ENCODE measurements at regions not wholly inside any gene's neighbourhood (a gene's known extent, or its start where the extent isn't known, plus 50 kb on each side); places are given as distances from the start of the nearest gene placed in this dataset.

GRCh38 chr6:163695414-163695864, 280.9 kb downstream of the QKI start:
- no peak for DNase-seq
- Histone ChIP-seq H3K4me3 (ENCODE audit: low read length) (no peak overlapping the region), H3K4me1 (ENCODE audit: low read length) (no peaks in the 10 kb centered on the region), H4K20me1 (ENCODE audit: insufficient read depth, low read length) (no peaks in the 10 kb centered on the region), H3K79me2 (ENCODE audit: low read length) (no peaks in the 10 kb centered on the region), H3K9ac (ENCODE audit: low read length) (no peak overlapping the region), H3K9me3 (replicated peaks; ENCODE audit: insufficient read depth, low read length) (no peaks in the 10 kb centered on the region), H3K27ac (ENCODE audit: low read length) (no peak overlapping the region), H3F3A (ENCODE audit: insufficient read depth, low read length) (no peaks in the 10 kb centered on the region), H3K27me3 (replicated peaks; ENCODE audit: insufficient read depth, low read length) (no peaks in the 10 kb centered on the region), H3K9me2 (replicated peaks; ENCODE audit: insufficient read depth, low read length) (no peaks in the 10 kb centered on the region), H3K36me3 (replicated peaks; ENCODE audit: insufficient read depth, low read length) (no peaks in the 10 kb centered on the region), H3K4me2 (ENCODE audit: low read depth, low read length) (no peak overlapping the region), H2AFZ (ENCODE audit: low read length) (no peak overlapping the region)
- TF ChIP-seq CTCF (IDR thresholded peaks at IDR 0.05; ENCODE audit: low read length) (no peak), EZH2phosphoT487 (IDR thresholded peaks at IDR 0.05; ENCODE audit: low read length) (no peak), EZH2 (optimal IDR thresholded peaks at IDR 0.05; ENCODE audit: low read depth, low read length) (no peak)

GRCh38 chr6:163694988-163695398, 280.5 kb downstream of the QKI start:
- Histone ChIP-seq H3K9me3 (replicated peaks; ENCODE audit: insufficient read depth, low read length) (no peaks in the 10 kb centered on the region), H3K79me2 (ENCODE audit: low read length) (no peaks in the 10 kb centered on the region), H3K27me3 (replicated peaks; ENCODE audit: insufficient read depth, low read length) (no peaks in the 10 kb centered on the region), H3K27ac (ENCODE audit: low read length) (no peak overlapping the region), H3F3A (ENCODE audit: insufficient read depth, low read length) (no peaks in the 10 kb centered on the region), H2AFZ (ENCODE audit: low read length) (no peak overlapping the region), H3K36me3 (replicated peaks; ENCODE audit: insufficient read depth, low read length) (no peaks in the 10 kb centered on the region), H3K4me2 (ENCODE audit: low read depth, low read length) (no peak overlapping the region), H3K9ac (ENCODE audit: low read length) (no peak overlapping the region), H3K4me3 (ENCODE audit: low read length) (no peak overlapping the region), H4K20me1 (ENCODE audit: insufficient read depth, low read length) (no peaks in the 10 kb centered on the region), H3K9me2 (replicated peaks; ENCODE audit: insufficient read depth, low read length) (no peaks in the 10 kb centered on the region), H3K4me1 (ENCODE audit: low read length) (no peaks in the 10 kb centered on the region)
- DNase-seq, result no peak
- no peak for TF ChIP-seq EZH2 (optimal IDR thresholded peaks at IDR 0.05; ENCODE audit: low read depth, low read length)
- no peak for TF ChIP-seq EZH2phosphoT487 (IDR thresholded peaks at IDR 0.05; ENCODE audit: low read length)

- TF ChIP-seq EZH2phosphoT487 (IDR thresholded peaks at IDR 0.05; ENCODE audit: low read length) (no peak), EZH2 (optimal IDR thresholded peaks at IDR 0.05; ENCODE audit: low read depth, low read length) (no peak), CTCF (IDR thresholded peaks at IDR 0.05; ENCODE audit: low read length) (no peak)
- Histone ChIP-seq H3K79me2 (ENCODE audit: low read length) (no peaks in the 10 kb centered on the region), H3K4me1 (ENCODE audit: low read length) (no peaks in the 10 kb centered on the region), H3K4me2 (ENCODE audit: low read depth, low read length) (no peak overlapping the region), H3K9ac (ENCODE audit: low read length) (no peak overlapping the region), H4K20me1 (ENCODE audit: insufficient read depth, low read length) (no peaks in the 10 kb centered on the region), H3K36me3 (replicated peaks; ENCODE audit: insufficient read depth, low read length) (no peaks in the 10 kb centered on the region), H3F3A (ENCODE audit: insufficient read depth, low read length) (no peaks in the 10 kb centered on the region), H3K9me3 (replicated peaks; ENCODE audit: insufficient read depth, low read length) (no peaks in the 10 kb centered on the region), H3K27ac (ENCODE audit: low read length) (no peak overlapping the region), H3K4me3 (ENCODE audit: low read length) (no peak overlapping the region), H3K27me3 (replicated peaks; ENCODE audit: insufficient read depth, low read length) (no peaks in the 10 kb centered on the region), H2AFZ (ENCODE audit: low read length) (no peak overlapping the region), H3K9me2 (replicated peaks; ENCODE audit: insufficient read depth, low read length) (no peaks in the 10 kb centered on the region)
- no peak for DNase-seq
These were observed 279.6 kb downstream of the QKI start for GRCh38 chr6:163694072-163694471.

GRCh38 chr6:163691049-163691448, 276.5 kb downstream of the QKI start:
- no peak for DNase-seq
- no peak overlapping the region for H3K27ac ChIP-seq (ENCODE audit: low read length)
- no peak overlapping the region for H3K4me3 ChIP-seq (ENCODE audit: low read length)
- no peaks in the 10 kb centered on the region for H3K27me3 ChIP-seq (replicated peaks; ENCODE audit: insufficient read depth, low read length)
- TF ChIP-seq EZH2 (optimal IDR thresholded peaks at IDR 0.05; ENCODE audit: low read depth, low read length), result no peak
- no peak for TF ChIP-seq EZH2phosphoT487 (IDR thresholded peaks at IDR 0.05; ENCODE audit: low read length)
- no peak for TF ChIP-seq CTCF (IDR thresholded peaks at IDR 0.05; ENCODE audit: low read length)
- no peak overlapping the region for H3K4me2 ChIP-seq (ENCODE audit: low read depth, low read length)
- no peak overlapping the region for H3K9ac ChIP-seq (ENCODE audit: low read length)
- H3F3A ChIP-seq (ENCODE audit: insufficient read depth, low read length), result no peaks in the 10 kb centered on the region
- no peaks in the 10 kb centered on the region for H3K79me2 ChIP-seq (ENCODE audit: low read length)
- H3K9me2 ChIP-seq (replicated peaks; ENCODE audit: insufficient read depth, low read length), result no peaks in the 10 kb centered on the region
- H2AFZ ChIP-seq (ENCODE audit: low read length), result no peak overlapping the region
- no peaks in the 10 kb centered on the region for H3K4me1 ChIP-seq (ENCODE audit: low read length)
- no peaks in the 10 kb centered on the region for H4K20me1 ChIP-seq (ENCODE audit: insufficient read depth, low read length)
- no peaks in the 10 kb centered on the region for H3K36me3 ChIP-seq (replicated peaks; ENCODE audit: insufficient read depth, low read length)
- H3K9me3 ChIP-seq (replicated peaks; ENCODE audit: insufficient read depth, low read length), result no peaks in the 10 kb centered on the region

Measured in MM.1S (cell line).